ENCODE measurements at regions not wholly inside any gene's neighbourhood (a gene's known extent, or its start where the extent isn't known, plus 50 kb on each side); places are given as distances from the start of the nearest gene placed in this dataset.

DNA sequence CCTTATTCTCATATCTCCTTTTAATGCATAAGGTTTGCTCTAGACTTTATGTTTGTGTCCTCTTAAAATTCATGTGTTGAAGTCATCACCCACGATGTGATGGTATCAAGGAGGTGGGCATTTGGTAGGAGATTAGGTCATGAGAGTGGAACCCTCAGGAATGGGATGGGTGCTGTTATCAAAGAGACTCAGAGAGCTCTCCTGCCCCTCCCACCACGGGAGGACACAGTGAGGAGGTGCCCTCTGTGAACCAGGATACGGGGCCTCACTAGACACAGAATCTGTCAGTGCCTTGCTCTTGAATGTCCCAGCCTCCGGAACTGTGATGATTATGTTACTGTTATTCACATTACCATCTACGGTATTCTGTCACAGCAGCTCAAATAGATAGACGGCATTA lies 359.0 kb downstream of the IRX1 start:
- no peak for DNase-seq (ENCODE audit: low spot score)

GRCh38 chr5:3957658-3958057 lies 362.0 kb downstream of the IRX1 start:
- DNase-seq (ENCODE audit: low spot score): no peak

GRCh38 chr5:3958389-3958788 lies 362.8 kb downstream of the IRX1 start:
- no peak for DNase-seq (ENCODE audit: low spot score)

DNA sequence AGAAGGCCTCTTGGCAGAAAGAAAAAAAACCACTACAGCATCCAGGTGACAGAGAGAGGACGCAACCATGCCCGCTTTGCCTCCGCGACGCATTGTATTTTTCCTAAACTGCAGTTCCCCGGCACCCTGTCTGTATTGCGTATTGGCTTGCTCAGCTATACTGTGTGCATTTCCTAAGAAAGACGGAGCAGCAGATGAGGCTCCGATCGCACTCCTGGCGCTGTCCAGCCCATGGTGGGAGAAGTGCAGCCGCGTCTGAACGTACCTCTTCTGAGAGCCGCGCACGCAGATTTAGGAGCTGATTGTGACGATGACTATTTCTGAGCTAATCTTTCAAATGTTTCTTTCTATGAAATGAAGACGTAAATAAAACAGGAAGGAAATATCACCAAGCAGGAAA lies 366.5 kb downstream of the IRX1 start:
- DNase-seq (ENCODE audit: low spot score): no peak

GRCh38 chr5:3963652-3964051 lies 368.0 kb downstream of the IRX1 start:
- no peak for DNase-seq (ENCODE audit: low spot score)

- DNase-seq (ENCODE audit: low spot score): no peak
These were observed 384.5 kb downstream of the IRX1 start for GRCh38 chr5:3980156-3980555.

DNA sequence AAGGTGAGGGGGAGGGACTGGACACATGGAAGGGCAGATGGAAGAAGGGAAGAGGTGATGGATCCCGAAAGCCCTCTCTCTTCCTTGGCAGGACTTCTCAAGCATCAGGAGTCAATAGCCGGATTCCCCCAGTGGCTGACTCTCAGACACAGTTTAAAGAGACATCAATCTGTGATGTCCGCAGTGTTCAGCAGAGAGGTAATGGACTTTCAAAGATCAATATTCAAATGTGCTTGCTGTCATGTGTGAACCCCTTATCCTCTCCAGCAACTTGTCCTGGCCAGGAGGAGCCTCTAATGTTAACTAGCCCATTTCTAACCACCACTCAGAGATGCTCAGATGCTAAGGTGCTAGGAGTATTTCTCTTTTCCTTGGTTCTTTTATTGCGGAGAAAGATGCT lies 392.2 kb downstream of the IRX1 start:
- DNase-seq (ENCODE audit: low spot score): no peak

- no peak for DNase-seq (ENCODE audit: low spot score)
These were observed 398.3 kb downstream of the IRX1 start for GRCh38 chr5:3993856-3994473.

- DNase-seq (ENCODE audit: low spot score): no peak
These were observed 399.0 kb downstream of the IRX1 start for GRCh38 chr5:3994628-3995027.

- DNase-seq (ENCODE audit: low spot score): no peak
These were observed 400.5 kb downstream of the IRX1 start for GRCh38 chr5:3995954-3996619.

DNA sequence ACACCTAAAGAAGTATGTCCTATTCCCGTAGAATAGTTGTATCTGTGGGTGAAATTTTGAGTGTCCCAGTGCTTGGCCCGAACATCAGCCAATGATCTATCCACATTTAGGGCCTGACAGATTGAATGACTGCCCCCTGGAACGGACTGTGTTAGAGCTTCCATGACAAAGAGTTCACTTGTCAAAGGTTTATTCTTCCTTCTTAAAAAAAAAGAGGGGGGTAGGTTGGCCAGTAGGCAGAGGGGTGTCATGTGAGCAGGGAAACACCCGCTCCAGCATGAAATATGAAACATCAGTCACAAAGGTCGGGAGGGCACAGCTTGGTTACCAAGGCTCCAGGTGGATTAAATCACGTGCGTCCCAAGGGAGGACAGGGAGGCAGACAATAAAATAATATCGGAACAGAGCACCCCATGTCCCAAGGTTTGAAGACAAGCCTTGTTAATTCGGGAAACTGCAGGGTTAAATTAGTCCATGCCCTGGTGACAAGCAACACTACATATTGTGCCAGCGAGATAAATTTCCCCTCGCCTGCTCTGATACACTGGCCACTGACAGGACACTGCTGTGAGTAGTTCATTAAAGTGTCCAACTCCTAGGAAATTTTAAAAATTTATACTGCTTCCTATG lies 401.2 kb downstream of the IRX1 start:
- no peak for DNase-seq (ENCODE audit: low spot score)

- DNase-seq (ENCODE audit: low spot score): no peak
These were observed 402.0 kb downstream of the IRX1 start for GRCh38 chr5:3997670-3998069.

- no peak for DNase-seq (ENCODE audit: low spot score)
These were observed 404.3 kb downstream of the IRX1 start for GRCh38 chr5:3999929-4000328.

DNA sequence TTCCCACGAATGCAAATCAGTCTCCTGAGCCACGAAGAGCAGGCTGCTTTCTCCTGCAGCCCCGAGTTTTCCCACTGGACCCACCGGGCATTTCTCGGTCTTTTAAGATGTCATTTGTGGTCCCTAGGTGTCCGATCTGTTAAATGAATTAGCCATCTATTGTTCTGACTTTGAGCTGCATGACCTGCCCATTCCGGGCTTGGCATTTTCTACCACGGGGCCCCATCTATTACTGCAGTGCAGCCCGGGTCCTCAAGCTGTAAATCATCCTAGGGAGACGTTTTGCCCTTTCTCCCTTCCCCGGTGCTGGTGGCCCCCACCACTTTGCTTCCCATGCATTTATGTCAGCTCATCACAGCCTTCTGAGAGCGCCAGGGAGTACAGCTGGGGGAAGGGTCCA lies 405.4 kb downstream of the IRX1 start:
- DNase-seq (ENCODE audit: low spot score): no peak

DNA sequence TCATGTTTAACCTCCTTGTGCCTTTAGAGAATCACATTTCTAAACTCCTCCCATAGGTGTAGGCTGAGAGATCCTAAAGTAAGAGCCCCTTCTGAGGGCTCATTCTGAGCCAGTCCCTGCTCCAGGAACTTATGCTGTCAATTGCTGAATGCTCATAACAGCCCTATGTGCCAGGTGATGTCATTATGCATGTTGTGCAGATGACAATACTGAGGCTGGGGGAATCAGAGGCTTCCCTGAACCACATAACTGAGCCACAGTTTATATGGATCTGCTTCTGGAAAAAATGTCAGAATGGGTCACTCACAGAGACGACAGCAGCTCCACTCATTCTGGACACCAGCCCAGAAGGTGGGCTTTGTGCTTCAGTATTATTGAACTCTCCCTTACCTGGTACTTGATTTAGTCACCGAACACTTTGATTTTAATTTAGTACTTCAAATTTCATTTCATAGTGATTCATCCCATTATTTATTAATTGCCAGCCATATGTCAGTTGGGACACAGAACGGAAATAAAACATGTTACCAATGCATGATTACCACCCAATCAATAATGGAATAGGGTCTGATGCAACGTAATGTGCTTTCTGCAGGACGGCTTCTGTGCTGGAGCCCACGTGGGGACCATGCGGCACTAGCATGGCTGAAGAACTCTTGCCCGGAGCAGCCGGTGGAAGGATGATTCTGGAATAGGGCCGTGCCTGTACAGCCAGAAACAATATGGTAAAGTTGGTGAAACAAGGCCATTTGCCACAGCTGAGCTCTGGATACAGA lies 406.3 kb downstream of the IRX1 start:
- DNase-seq (ENCODE audit: low spot score): no peak

DNA sequence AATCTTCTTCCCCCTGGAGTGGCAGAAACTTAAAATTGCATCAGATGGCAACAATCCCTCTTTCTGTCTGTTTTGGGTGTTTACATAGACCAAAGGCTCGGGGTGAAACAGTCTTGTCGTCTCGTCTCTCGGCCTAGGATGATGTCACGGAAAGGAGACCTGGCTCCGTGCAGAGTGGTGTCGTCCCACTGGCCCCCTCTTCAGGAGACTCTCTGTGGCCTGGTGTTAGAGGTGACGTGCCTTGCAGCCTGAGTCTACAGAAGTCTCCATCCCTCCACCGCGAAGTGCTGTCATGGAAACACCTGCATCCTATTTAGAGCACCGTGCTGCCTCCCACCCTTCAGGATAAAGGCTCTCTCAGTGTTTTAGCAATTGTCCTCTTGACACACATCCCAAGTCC lies 409.7 kb downstream of the IRX1 start:
- no peak for DNase-seq (ENCODE audit: low spot score)

GRCh38 chr5:4007001-4007400 lies 411.4 kb downstream of the IRX1 start:
- DNase-seq (ENCODE audit: low spot score): no peak

- DNase-seq (ENCODE audit: low spot score): no peak
These were observed 416.3 kb downstream of the IRX1 start for GRCh38 chr5:4011943-4012342.

DNA sequence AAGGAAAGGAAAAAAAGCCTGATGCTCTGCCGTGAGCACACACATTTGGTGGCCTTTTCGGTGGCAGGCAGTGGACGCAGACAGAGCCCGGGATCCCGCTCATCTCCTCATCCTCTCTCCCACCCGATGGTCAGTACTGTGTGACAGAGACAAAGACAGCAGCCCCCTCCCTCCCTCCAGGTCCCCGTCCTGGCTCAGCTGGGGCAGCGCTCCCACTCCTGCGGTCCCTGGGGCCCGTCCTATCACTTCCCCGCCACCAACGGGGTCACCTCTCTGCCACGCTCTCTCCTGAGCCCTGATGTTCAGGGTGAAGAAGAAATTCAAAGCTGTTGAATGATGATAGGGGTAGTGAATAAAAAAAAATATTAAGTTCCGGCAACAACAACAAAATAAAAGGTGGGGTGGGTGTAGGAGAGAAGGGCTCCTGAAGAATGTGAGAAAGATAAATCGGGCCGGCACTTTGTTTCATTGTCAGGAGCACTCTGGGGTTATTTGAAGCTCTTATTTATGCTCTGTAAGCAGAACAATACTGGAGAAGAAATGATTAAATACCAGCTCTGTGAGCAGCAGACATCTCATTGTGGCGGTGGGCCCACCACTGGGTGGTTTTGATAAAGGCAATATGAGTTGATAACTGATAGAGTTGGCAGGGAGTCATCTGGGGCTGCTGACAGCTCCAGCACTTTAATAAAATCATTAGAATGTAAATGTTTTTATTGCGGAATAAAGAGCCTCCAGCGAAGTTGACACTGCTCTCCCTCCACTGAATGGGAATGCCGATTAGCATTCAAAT lies 417.7 kb downstream of the IRX1 start:
- no peak for DNase-seq (ENCODE audit: low spot score)

GRCh38 chr5:4015709-4016108 lies 420.1 kb downstream of the IRX1 start:
- no peak for DNase-seq (ENCODE audit: low spot score)

DNA sequence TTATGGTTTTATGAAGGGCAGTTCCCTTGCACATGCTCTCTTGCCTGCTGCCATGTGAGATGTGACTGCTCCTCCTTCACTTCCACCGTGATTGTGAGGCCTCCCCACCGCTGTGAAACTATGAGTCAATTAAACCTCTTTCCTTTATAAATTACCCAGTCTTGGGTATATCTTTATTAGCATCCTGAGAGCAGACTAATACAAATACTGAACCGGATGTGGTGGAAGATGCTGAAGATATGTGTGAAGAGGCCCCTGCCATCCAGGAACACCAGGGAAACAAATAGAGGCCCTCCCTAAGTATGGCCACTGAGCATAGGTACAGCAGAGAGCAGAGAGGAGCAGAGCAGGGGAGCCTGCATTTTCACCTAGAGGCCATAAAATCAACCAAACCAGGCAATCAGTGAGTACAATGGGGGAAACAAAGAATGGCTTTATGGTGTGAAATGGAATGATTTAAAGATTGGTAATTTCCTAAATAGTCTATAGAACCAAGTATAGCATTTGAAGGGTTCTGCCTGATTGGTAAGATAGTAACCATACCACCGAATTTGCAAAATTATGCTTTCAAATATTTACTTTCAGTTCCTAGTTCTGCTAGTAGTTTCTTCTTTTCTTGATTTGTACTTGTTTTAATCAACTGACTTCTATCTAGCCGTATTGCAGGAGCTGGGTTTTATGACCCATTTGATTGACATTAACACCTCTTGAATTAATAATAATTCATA lies 421.6 kb downstream of the IRX1 start:
- no peak for DNase-seq (ENCODE audit: low spot score)

Measured in AG08395 (cell line).